Pons (tissue), 1 donor: ENCODE measurements at regions not wholly inside any gene's neighbourhood (a gene's known extent, or its start where the extent isn't known, plus 50 kb on each side); places are given as distances from the start of the nearest gene placed in this dataset.

Experiments
- DNase-seq: peaks from one replicate; pipeline ENCODE4 v3.0.0-alpha.2; 2016; ENCODE audit warnings: low spot score

DNA sequence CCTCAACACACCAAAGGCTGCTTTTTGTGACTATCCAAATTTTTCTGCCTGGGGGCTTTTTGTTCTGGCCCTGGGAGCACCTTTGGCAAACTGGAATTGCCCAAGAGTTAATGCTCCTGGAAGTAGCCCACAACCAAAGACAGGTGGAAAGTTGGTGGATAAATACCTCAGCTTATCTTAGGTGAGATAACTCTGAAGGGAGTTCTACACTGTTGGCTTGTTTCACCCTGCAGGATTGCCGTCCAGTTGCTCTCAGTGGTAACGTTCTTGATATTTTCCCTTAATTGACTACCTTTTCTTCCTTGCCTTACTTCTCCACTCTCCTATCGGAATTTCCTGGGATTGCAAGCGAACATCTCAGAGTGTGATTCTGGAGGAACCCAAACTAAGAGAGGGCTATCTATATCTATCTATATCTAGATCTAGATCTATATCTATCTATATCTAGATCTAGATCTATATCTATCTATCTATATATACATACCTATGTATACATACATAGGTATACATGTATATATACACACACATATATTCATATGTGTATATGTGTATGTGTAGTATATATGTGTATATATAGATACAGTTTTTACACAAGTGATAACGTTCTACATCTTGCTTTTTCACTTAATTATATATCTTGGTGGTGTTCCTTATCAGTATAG is 82.6 kb upstream of the DHX15 start:
- no peak for DNase-seq

DNA sequence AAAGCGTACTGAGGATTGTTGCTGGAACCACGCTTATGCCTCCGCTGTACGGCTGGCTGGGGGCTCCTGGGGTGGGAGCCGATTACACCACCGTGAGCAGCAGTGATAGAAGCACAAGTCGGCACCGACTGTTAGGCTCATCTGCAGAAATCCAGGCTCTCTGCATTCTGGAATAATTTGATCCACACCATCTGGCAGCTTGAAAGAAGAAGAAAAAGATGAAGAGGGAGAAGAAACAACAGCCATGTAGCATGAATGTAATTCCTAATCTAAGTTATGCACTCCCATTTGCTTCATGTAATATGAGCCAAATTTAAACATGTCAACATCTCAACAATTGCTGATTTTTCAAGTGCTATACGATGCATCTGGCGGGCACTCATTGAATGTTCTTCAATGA is 84.6 kb upstream of the DHX15 start:
- DNase-seq = no peak

DNA sequence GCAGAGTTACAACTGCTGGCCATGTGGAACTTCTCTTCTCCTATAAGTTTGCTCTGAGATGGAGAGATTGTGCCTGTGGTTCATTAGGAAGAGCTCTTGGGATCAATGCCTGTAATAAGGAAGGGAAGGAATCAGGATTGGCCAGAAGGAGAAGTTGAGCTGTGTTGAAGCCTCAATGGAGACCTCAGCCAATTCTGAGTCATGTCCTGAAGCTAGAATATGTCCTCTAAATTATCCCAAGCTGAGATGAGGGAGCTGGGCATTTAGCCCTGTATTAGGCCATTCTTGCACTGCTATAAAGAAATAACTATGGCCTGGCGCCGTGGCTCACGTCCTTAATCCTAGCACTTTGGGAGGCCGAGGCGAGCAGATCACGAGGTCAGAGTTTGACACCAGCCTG is 85.4 kb upstream of the DHX15 start:
- no peak for DNase-seq

DNA sequence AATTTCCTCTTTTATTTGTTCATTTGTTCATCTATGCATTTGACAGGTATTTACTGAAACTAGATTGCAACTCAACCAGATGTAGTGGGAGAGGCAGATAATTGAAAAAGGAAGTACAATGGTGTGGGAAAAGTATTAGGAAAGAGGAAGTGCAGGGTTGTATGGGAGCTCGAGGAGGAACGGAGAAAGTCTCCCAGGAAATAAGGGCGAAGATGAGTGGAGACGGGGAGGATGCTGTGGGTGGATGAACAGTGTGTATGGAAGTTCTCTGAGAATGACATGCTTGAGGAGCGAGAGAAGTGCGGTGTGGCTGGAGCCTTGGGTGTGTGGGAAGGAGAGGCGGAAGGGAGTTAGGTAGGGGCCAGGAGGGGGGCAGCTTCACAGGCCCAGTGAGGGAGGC is 87.5 kb upstream of the DHX15 start:
- no peak for DNase-seq

DNA sequence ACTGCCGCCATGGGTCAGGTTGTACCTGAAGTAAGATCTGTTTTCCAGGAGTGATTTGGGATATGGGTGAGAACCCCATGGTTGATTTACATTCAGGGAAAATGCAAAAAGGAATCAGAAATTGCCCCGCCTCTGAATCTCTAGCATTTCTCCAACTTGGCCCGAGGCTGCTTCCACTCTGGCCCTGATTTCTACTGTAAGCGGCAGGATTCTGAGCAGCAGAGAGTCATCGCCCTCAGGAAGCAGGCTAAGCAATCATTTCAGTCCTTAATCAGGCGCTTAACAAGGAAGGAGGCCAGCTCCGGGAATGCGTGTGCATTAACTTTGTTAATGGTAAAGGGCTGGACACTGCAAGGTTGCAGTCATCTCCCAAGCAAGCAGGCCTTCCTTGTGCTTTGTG is 88.5 kb upstream of the DHX15 start:
- DNase-seq = no peak

DNA sequence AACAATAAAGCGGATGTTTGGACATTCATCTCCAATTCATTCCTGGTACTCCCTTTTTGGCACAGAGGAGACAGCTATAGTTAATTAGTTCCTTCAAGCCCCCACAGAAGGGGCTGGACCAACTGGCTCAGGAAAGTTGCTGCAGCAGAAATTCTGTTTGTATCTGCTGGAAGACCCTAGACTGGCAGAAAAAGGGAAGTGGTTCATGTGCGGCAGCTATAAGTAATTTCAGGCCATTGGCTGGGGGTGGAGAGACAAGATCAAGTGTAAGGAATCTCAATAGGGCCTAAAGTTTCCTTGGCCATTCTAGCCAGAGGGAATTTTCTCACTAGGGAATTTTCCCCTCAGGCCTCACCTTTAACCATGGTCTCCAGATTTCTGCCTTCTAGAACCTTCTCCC is 89.9 kb upstream of the DHX15 start:
- DNase-seq = no peak

DNA sequence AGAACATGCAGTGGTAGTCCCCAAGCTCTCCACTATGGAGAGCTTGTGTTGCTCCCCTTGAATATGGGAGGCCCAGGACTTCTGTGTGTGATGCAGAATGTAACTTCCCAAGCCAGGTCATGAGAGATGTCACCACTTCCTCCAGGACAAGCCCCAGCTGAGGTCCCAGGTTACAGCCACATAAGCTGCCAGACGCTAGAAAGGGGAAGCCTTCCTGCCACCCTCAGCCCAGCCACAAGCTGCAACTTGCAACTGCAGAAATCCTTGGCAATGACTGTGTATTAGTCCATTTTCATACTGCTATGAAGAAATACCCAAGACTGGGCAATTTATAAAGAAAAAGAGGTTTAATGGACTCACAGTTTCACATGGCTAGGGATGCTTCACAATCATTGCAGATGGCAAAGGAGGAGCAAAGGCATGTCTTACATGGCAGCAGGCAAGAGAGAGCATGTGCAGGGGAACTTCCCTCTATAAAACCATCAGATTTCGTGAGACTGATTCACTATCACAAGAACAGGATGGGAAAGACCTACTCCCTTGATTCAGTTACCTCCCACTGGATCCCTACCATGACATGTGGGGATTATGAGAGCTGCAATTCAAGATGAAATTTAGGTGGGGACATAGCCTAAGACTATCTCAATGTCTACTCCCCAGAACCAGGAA is 91.5 kb upstream of the DHX15 start:
- no peak for DNase-seq

DNA sequence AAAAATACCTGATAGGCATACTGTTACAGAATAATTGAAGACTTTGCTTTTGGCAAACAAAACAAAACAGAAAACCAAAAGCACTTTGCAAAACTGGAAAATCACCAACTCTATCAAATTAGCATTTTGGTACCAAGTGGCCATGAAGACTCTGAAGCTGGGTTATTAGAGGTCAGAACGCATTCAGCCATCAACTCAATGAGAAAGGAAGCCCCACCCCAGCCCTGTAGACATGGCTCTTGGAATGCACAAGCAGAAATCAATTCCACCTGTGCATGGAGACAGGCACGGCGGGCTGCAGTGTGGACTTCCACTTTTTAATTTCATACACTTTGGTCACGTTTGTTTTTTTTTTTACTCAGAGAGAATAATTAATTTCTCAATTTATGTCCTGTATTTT is 93.6 kb upstream of the DHX15 start:
- DNase-seq = no peak

DNA sequence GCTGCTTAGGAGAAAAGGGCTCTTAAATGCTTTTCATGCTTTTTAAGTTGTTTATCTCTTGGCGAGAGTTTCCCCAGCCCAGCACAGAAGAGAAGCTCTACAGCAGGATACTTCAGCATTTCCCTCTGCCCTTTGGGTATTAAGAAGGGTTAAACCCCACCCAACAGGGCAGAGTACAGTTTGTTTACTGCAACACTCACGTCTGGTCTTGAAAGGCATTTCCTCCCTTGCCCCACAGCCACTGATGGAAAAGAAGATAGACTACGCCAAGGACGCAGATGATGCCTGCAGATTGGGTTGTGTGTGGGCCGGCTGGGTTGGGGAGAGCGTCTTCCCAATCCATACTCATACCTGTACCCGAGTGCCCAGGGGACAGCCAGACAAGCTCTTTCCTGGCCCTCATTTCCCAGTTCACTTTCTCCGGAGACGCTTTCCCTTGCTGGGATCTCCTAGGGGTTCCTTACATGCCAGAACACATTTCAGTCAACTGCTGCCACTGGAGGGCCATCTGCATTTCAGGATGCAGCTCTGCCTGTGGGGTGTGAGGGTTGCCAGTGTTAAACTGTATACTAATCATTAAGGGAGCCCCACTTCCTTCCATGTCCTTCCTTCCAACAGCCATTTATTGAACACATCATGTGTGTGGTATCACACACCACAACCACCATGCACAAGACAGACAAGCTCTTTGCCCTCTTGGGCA is 96.5 kb upstream of the DHX15 start:
- no peak for DNase-seq

DNA sequence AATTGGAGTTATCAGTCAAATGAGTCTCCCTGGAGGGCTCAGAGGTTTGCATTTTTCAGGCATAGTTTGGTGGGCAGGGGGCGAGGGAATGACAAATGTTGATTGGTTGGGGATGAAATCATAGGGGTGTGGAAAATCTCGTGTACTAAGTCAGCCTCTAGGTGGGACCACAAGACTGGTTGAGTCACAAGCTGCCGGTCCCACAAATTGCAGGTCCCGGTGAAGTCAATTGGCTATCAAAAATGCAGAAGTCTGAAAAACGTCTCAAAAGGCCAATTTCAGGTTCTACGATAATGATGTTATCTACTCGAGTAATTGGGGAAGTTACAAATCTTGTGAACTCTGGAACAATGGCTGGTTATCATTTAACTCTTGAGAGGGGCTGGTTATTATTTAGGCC is 98.8 kb upstream of the DHX15 start:
- no peak for DNase-seq

DNA sequence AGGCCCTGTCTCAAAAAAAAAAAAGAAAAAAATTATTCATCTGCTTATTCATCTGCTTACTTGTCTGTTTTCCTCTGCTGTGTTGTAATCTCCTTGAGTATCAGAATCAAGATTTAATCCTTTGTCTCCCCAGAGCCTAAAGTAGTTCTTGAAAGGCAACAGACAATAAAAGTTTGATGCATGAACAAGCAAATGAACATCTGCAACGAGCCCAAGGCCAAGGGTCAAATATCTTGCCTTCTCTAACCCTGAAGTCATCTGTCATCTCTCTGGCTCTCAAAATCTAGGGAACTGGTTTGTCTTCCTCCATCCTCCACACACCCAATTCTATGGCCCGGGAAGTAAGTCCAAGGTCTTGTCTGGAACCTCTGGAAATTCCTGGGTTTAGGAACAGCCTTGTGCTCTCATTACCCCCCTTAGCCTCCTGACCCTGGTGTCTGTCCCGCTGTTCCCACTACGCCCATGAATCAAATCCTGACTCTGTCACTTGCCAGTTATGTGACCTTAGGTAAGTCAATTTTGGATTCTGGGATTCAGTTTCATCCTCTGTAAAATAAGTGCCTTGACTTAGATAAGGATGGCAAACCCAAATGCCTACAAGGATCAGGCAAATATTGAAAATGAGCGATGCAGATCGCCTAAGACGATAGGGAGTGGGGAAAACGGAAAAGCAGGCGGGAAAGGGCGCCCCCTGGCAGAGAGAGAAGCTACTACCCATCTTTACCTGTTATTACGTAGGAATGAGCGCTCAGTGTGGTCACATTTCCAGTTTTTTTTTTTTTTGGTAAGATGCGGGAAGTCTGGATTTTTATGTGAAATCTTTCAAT is 102.7 kb upstream of the DHX15 start:
- no peak for DNase-seq

DNA sequence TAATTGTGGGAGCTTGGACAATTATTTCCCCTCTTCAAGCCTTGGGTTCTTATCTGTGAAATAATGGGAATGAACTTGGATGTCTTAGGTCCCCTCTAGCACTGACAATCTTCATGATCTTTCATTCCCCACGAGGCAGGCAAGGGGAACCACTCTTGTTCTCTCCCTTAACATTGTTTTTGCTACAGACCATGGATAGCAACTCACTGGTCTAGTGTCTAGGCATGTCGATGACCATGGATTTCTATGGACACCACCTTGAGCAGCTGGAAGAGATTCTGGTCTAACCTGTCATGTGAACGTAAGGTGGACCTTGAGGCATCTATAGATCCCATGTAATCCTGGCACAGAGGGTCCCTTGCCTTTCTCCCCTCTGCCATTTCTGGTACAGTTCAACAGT is 104.1 kb upstream of the DHX15 start:
- no peak for DNase-seq

DNA sequence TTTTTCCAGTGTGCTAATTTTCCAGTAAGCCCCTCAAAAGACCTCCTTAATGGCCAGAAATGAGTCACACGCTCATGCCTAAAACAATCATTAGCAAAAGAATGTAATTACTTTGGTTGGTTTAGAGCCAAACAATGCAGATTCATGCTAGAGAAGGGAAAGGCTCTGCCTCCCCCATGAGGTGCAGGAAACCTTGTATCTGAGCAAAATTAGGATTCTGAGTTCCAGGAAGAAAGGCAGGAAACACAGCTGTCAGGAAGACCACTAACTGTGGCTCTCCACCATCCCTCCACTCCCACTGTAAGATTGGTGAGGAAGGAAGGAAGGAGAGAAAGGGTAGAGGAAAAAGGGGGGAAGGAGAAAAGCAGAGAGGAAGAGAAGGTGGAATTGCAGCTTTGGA is 104.9 kb upstream of the DHX15 start:
- DNase-seq = no peak

DNA sequence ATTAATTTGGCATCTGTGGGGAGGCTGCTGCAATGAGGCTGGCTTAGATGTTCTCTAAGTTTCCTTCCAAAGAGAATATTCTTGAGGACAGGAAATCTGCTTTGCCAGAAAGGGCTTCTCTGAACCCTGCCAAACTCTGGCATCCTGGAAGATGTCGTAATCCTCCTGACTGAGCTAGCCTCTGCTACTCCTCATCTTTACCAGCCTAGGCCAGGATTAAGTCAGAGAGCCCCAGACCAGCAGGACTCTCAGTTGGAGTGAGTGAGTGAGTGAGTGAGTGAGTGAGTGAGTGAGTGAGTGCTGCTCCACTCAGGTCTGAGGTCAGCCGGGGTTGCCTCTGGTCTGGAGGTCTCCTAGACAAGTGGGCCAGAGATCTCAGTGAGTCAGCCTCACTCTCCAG is 104.9 kb upstream of the SOD3 start:
- no peak for DNase-seq

DNA sequence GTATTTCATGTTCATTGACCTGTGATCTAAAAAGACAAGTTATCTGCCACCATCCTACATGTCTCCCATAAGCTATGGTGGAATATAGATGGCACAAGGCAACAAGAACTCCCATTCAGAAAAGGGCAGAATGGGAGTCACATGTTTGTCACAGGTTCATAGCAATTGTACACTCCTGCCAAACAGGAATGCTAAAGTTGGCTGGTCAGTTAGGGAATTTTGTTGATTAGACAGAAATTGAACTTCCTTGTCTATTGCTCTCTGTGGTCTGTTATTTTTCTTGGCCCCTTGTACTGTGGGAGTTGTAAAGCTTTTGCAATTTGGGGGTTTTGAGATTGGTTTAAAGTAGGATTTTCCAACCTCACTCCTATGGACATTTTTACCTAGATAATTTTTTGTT is 101.7 kb upstream of the SOD3 start:
- no peak for DNase-seq

DNA sequence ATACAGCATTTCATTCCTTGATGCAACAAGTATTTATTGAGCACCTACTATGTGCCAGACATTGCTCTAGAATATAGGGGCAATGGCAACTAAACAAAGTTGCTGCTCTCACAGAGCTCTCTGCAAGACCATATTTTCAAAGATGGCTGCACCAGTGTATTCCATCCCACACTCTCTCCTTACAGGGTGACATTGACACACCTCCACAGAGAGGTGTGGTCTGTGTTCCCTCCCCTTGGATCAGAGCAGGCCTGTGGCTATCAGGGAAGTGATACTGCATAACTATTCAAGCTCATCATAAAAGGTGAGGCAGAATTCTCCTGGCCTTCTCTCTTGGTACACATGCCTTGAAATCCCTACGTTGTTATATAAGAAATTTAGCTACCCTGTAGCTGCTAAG is 95.3 kb upstream of the SOD3 start:
- DNase-seq = no peak

DNA sequence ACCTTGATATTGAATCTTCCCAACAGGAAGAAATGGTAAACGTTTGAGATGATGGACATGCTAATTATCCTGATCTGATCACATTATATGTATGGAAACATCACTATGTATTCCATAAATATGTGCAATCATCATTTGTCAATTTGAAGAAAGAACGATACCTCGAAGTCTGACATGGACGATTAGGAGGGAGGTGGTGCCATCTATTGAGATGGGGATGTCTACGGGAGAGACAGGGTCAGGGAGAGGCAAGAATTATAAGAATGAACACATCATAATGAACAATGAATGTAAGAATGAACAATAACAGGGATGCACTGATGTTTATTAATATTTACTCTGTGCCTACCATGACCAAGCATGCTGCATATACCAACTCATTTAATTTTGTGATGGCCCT is 93.7 kb upstream of the SOD3 start:
- DNase-seq = peak; percentile 62

DNA sequence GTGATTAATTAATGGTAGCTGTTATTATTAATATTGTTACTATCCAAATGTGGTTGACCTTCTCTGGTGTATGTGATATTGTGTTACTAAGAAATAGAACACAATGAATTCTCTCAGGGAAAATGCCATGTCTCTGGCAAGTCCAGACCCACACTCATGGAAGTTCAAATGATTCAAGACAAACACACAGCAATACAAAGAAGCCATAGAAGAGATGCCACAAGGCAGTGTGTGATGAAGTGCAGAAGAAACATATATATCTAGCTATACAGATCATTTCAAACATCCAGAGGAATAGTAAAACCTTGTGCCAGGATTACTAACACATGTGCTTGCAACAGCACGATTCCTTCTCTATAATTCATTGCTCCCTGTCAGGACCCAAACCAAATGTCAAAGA is 93.1 kb upstream of the SOD3 start:
- DNase-seq = no peak

DNA sequence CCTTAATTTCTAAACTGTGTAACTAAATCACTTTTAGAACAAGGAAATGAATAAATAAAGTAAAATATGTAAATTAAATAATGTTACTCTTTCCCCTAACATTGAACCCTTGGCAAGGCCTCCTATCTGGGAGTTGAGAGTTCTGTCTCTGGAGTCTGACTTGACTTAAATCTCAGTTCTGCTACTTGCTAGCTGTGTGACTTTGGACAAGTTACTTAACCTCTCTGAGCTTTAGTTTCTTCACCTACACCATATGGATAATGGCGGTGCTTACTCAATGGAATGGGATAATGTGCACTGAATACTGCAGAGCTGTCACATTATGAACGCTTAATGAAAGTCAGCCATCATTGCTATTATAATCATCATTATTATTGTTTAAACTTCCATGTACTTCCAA is 92.1 kb upstream of the SOD3 start:
- DNase-seq = no peak

DNA sequence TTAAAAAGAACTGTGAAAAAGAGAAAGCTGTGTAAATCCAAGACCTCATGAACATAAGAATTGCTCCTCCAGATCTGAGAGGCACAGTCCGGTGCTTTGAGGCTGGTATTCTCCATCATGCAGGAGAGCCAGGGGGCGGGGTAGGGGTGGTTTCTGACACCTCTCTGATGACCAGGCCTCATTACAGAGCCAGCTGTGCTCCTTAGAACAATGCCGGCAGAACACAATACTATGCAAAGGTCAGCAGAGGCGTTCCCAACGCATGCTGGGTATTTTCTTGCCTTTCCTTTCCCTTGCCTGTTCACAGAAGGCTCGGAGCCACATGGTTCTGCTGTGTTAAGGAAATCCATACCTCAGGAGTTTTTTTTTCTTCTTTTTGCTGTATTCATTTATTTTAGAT is 91.2 kb upstream of the SOD3 start:
- no peak for DNase-seq

DNA sequence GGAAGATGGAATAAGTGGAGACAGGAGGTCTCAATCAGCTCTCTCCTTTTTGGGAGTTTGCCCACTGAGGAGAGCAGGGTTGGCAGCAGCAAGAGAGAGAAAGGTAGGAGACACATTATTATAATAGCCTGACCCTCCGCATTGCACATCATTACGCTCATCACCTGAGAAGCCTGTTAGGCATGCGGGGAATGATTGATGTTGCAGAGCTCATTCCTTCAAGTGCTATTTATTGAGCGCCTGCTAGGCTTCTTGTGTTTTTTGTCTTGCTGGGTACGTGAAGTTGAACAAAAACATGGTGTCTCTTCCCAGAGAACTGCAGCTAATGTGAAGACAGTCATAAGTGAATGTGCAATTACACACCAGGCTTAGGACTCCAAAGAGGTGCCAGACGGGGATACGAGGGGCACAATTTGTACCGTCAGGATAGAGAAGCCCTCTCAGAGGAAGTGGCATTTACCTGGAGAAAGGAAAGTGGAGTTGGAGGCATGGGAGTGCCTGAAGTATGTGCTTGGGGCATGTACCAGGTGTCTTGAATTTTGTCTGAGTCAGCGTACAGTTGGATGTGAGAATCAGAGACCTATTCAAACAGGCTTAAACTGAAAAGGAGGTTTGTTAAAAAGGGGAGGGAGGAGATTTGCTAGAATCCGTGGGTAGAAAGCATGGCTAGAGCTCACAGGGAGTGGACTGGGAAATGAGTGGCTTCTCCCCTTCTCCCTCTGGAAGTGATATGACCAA is 90.2 kb upstream of the SOD3 start:
- no peak for DNase-seq

DNA sequence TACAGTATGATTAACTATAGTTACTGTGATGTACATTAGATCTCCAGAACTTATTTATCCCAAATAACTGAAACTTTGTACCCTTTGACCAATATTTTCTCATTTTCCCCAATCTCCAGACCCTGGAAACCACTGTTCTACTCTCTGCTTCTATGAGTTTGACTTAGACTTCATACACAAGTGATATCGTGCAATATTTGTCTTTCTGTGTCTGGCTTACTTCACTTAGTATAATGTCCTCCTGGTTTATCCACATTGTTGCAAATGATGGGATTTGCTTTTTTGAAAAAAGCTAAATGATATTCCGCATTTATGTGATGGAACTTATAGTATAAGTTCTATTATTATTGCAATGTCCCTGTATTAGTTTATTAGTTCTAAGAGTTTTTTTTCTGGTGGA is 81.8 kb upstream of the SOD3 start:
- no peak for DNase-seq
